HG03439 (cell line): ENCODE measurements at regions not wholly inside any gene's neighbourhood (a gene's known extent, or its start where the extent isn't known, plus 50 kb on each side); places are given as distances from the start of the nearest gene placed in this dataset.
"Not testable (repeated sequence)": the region's sequence is repeated elsewhere in the genome, so short reads cannot be mapped to it uniquely, and the experiment has no call there.

Source experiments
- ATAC-seq: cut with Tn5 transposase; IDR thresholded peaks from one replicate; pipeline ENCODE4 v1.9.1; 2021; ENCODE audit warnings: mild to moderate bottlenecking, moderate library complexity; ENCODE audit not compliant: unreplicated experiment

- no peak for ATAC-seq
Measured at GRCh38 chr13:58329746-58330145, 698.2 kb downstream of the PCDH17 start.

DNA sequence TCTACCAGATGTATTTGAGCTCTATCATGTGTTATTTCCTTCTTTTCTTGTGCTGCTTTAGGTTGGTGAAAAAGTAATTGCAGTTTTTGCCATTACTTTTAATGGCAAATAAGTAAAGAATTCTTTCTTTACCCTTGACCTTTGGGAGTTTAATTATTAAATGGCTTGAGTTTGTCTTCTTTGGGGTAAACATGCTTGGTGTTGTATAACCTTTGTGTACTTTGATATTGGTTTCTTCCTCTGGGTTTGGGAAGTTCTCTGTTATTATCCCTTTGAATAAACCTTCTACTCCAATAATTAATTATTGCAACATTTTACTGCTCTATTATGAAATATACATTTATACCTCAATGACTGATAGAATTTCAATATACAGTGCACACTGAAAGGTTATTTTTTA, 709.4 kb downstream of the PCDH17 start:
- ATAC-seq = no peak

DNA sequence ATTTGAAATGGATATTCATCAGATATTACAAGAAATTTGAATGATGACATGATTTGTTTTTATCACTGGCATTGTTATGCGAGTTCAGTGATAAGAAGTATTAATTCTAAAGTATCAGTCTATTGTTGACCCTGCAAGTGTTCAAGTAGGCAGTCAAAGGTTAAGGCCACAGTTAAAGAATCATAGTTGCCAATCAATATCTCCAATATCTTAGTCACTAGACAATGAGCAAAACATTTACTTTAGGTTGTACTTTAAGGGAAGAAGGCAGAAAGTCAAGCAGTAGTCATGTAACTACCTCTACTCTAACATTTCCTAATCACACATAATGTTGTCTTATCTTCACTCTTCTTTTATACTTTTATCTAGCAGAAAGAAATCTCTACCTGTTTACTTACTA, 709.8 kb downstream of the PCDH17 start:
- ATAC-seq = no peak

DNA sequence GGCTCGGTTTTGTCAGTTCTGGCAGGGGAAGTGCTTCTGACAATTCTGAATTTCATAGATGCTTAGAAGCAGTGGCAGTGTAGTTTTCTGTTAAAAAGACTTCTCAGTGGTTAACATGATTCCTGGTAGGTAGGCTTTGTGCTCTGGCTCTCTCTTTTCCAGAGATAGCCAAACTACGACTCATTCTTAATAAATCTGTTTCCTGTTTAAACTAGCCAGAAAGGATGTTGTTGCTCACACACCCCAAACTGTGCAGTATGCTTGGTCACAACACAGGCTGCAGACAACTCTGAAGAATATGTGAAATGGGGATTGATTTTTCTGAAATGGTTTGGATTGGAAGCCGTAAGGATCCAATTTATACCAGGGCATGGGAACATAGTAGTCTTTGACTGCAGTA, 711.5 kb downstream of the PCDH17 start:
- ATAC-seq = no peak

GRCh38 chr13:58352100-58352499, 720.6 kb downstream of the PCDH17 start:
- not testable (repeated sequence) for ATAC-seq

DNA sequence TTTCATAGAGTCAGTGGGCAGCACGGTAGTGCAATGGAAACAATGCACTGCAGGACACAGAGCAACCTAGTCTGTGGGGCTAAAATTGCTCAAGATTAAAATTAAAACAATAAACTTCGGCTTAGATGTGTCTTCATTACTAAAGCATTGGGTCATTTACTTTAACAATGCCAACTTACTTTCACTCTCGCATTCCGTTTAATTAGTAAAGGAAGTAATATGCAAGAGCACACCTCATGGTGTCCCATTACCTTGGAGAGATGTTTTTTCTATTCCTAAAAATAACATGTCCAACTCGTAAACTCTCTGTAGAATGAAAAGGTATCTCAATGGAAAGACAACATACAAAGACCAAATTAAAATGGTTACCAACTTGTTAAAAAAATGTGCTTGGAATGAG, 738.4 kb downstream of the PCDH17 start:
- no peak for ATAC-seq

GRCh38 chr13:58376349-58376748, 744.8 kb downstream of the PCDH17 start:
- ATAC-seq = no peak

GRCh38 chr13:58376775-58377174, 745.2 kb downstream of the PCDH17 start:
- no peak for ATAC-seq

DNA sequence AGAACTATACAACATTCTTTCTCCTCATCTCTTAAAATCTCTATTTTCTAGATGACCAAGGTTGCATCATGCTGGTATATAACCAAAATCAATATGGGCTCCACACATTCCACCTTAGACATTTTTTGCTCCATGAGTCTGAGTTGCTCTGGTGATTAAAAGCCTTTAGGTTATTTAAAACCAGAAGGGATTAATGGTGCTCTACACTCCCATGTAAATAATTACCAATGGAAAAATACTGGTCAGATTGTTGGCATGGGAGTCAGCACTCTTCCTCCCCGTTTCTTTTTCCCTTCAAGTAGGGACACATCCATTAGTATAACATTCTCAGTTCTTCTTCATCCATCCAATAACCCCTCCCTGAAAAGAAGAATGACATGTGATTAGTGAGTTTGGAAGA, 747.7 kb downstream of the PCDH17 start:
- no peak for ATAC-seq

DNA sequence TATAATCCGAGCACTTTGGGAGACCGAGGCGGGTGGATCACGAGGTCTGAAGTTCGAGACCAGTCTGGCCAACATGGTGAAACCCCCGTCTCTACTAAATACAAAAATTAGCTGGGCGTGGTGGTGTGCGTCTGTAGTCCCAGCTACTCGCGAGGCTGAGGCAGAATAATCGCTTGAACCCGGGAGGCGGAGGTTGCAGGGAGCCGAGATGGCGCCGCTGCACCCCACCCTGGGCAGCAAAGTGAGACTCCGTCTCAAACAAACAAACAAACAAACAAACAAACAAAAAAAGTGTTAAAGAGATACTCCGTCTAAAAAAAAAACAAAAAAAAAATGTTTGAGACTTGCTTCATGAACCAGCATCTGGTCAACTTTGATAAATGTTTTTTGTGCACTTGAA, 753.8 kb downstream of the PCDH17 start:
- not testable (repeated sequence) for ATAC-seq

GRCh38 chr13:58397596-58398387, 766.2 kb downstream of the PCDH17 start:
- no peak for ATAC-seq

DNA sequence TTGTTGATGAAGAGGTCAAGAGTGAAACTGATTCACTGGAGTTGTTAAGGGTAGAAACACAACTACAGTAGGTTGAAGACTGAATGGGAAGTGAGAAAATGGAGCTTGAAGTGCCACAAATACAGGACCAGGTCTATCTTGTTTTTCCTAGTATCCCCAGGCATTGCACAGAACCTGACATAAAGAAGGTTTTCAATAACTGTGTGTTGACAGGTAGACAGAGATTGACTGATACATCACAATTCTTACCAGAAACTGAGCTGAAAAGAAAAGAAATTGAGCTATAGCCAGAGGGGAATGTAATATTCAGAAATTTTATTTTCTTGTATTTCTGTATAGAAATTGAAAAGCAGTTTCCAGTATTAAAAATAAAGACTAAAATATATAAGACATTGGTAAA, 767.7 kb downstream of the PCDH17 start:
- ATAC-seq = no peak

GRCh38 chr13:58406545-58406944, 775.0 kb downstream of the PCDH17 start:
- ATAC-seq = no peak

GRCh38 chr13:58429917-58430316, 798.4 kb downstream of the PCDH17 start:
- no peak for ATAC-seq

DNA sequence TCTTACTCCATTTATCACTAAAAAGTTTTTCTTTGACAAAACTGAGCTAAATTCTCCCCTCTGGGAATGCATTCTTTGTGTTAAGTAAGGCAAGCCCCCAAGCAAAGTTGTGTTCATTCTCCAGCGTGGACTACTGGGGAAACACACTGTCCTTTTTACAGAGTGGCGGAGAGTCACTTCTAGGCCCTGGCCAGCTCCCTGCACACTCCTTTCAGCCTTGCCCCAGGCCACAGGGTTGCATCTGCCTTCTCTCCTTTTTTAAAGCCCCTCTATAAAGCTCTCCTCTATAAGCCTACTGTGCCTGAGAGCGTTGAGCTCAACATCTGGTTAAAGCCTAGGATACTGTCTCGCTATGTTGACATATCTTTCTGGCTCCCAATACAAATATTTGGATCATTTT, 803.4 kb downstream of the PCDH17 start:
- no peak for ATAC-seq

- ATAC-seq = no peak
Measured at GRCh38 chr13:58437427-58437826, 805.9 kb downstream of the PCDH17 start.

DNA sequence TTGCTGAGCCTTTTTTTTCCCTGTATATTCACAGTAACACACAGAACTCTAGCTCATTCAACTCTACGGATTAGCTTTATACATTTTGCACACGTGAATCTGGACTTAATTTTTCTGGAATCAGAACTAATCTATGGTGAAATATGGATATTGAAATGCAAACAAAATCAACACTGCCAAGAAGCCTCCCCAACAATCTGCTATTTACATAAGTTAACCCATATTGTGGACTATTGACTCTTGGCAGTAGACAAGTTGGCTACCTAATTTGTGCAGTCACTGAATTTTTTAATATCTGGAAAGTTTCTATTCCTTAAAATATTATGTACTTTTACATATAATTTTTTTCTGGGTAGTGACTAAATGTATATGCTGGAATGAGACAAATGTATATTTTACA, 815.4 kb downstream of the PCDH17 start:
- ATAC-seq = no peak

DNA sequence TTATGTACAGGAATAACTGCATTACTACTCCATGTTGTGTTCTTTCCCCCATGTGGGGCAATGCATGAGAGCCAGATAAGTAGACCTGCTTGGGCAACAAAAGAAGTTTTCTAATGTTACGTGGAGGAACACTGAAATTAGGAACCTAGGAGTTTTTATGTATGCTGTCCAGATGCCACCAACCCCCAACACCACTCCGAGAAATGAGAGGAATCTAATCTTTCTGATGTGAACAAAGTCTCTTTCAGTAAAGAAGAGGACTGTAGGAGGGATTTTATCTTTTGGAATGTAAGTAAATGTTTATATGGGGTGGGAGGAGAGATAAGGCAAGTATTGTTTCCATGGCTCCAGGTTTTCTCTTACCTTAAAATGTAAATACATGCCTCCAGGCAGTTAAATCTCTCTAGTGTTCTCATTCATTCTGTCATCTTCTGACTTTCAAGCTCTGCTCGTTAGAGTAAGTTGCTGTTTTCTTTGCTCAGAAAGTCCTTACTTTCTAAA, 820.6 kb downstream of the PCDH17 start:
- ATAC-seq = no peak

- ATAC-seq = no peak
Measured at GRCh38 chr13:58455094-58455493, 823.5 kb downstream of the PCDH17 start.

- ATAC-seq = no peak
Measured at GRCh38 chr13:58461217-58461616, 829.7 kb downstream of the PCDH17 start.

DNA sequence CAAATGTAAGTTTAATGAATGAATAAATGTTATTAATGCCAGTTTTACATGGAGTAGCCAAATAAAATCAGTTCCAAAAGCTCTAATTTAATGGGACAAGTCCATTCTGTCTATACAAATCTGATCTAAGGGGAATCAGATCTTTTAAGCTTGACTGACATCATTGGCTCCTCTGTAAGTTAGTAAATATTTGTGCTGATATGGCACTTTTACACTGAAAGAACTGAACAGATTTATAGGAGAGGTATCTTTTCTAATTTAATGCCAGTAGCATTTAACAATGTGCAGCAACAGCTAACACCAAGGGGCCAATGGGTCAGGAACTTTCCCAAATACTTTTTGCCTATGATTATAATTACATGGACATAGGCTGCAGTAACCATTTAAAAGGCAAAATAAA, 832.3 kb downstream of the PCDH17 start:
- ATAC-seq = no peak

DNA sequence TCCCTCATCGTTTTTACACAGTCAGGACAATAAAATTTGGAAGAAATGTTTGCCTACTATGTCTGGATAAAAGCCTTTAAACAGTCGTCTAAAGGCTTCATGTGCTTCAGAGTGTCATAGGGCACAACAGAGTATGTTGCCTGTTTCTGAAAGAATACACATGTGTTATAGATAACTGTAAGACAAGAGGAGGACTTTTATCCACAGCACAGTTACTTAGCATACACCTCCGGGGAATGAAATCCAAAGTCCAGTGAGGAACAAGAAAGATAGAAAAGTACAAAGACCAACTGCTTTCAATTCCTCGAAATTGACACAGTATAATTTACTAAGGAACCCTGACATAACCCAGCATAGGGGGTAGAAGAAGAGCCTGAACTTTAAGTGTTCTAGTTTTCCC, 835.6 kb downstream of the PCDH17 start:
- no peak for ATAC-seq

DNA sequence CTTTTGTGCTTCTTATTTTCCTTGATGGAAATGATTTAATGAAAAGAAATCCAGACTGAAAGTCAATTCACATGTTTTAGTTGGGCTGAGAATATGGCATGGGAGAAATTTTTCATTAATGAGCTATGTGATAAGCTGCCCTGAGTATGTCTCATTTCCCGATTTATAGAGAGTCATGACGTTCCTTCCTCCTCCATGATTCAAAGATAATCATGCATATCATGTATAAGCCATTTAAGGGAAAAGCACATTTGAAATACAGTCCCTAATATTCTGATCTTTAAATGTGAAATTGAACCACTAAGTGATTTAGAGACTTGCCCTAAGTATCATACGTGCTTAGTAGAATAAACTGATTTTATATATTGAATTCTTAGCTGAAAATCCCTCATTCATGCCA, 840.9 kb downstream of the PCDH17 start:
- no peak for ATAC-seq
